ENCODE measurements at regions not wholly inside any gene's neighbourhood (a gene's known extent, or its start where the extent isn't known, plus 50 kb on each side); places are given as distances from the start of the nearest gene placed in this dataset.

GRCh38 chr12:84702001-84702400, 210.6 kb downstream of the SLC6A15 start:
- TF ChIP-seq ZNF274 (IDR thresholded peaks at IDR 0.05; ENCODE audit: low read depth, low read length): no peak
- TF ChIP-seq YY1 (IDR thresholded peaks at IDR 0.05; ENCODE audit: insufficient read depth, insufficient read length): no peak
